Osteocyte (in vitro differentiated cells): ENCODE measurements at regions not wholly inside any gene's neighbourhood (a gene's known extent, or its start where the extent isn't known, plus 50 kb on each side); places are given as distances from the start of the nearest gene placed in this dataset.

Experiments
- DNase-seq: peaks from one replicate; pipeline ENCODE4 v3.0.0; 2021; ENCODE audit warnings: mixed read lengths; ENCODE audit not compliant: unreplicated experiment; ENCODE audit errors: extremely low spot score
- H3K27ac Mint-ChIP-seq: one replicate; pipeline ENCODE4 v1.8.0; 2021; ENCODE audit warnings: mild to moderate bottlenecking, mixed read lengths; ENCODE audit not compliant: unreplicated experiment
- H3K27me3 Mint-ChIP-seq: one replicate; pipeline ENCODE4 v1.8.0; 2021; ENCODE audit warnings: mixed read lengths; ENCODE audit not compliant: unreplicated experiment
- H3K36me3 Mint-ChIP-seq: one replicate; pipeline ENCODE4 v1.8.0; 2021; ENCODE audit warnings: mixed read lengths; ENCODE audit not compliant: unreplicated experiment
- H3K4me1 Mint-ChIP-seq: one replicate; pipeline ENCODE4 v1.8.0; 2021; ENCODE audit warnings: mixed read lengths; ENCODE audit not compliant: unreplicated experiment
- H3K4me3 Mint-ChIP-seq: one replicate; pipeline ENCODE4 v1.8.0; 2021; ENCODE audit warnings: mild to moderate bottlenecking, moderate library complexity, mixed read lengths; ENCODE audit not compliant: unreplicated experiment
- H3K9me3 Mint-ChIP-seq: one replicate; pipeline ENCODE4 v1.8.0; 2021; ENCODE audit warnings: mixed read lengths; ENCODE audit not compliant: unreplicated experiment
- TF ChIP-seq, protein P1 (sequence below): fragments of 200-600 bp; sonication (generic); IDR thresholded peaks from 2 replicates; pipeline ENCODE4 v1.5.0; 2021; ENCODE audit warnings: antibody characterized with exemption, mild to moderate bottlenecking, moderate library complexity

DNA sequence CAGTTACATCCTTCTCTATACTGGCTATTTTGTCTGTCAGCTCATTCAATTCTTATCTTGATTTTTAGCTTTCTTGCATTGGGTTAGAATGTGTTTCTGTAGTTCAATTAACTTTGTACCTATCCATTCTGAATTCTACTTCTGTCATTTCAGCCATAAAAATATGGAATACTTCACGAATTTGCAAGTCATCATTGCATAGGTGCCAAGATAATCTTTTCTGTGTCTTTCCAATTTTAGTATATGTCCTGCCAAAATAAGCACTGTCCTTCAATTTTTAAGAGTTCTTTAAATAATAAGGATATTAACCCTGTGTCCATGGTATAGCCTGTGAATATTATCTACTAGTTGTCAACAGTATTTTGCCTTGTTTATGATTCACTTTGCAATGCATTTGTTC lies 665.7 kb upstream of the MDGA2 start:
- TF ChIP-seq, protein P1, sequence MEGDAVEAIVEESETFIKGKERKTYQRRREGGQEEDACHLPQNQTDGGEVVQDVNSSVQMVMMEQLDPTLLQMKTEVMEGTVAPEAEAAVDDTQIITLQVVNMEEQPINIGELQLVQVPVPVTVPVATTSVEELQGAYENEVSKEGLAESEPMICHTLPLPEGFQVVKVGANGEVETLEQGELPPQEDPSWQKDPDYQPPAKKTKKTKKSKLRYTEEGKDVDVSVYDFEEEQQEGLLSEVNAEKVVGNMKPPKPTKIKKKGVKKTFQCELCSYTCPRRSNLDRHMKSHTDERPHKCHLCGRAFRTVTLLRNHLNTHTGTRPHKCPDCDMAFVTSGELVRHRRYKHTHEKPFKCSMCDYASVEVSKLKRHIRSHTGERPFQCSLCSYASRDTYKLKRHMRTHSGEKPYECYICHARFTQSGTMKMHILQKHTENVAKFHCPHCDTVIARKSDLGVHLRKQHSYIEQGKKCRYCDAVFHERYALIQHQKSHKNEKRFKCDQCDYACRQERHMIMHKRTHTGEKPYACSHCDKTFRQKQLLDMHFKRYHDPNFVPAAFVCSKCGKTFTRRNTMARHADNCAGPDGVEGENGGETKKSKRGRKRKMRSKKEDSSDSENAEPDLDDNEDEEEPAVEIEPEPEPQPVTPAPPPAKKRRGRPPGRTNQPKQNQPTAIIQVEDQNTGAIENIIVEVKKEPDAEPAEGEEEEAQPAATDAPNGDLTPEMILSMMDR = no peak
- Mint-ChIP-seq H3K36me3 (no peaks in the 10 kb centered on the region), H3K4me3 (no peak overlapping the region), H3K4me1 (no peaks in the 10 kb centered on the region), H3K27me3 (no peaks in the 10 kb centered on the region), H3K27ac (no peak overlapping the region), H3K9me3 (peaks cover 30% of the 10 kb centered on the region)
- DNase-seq = no peak

DNA sequence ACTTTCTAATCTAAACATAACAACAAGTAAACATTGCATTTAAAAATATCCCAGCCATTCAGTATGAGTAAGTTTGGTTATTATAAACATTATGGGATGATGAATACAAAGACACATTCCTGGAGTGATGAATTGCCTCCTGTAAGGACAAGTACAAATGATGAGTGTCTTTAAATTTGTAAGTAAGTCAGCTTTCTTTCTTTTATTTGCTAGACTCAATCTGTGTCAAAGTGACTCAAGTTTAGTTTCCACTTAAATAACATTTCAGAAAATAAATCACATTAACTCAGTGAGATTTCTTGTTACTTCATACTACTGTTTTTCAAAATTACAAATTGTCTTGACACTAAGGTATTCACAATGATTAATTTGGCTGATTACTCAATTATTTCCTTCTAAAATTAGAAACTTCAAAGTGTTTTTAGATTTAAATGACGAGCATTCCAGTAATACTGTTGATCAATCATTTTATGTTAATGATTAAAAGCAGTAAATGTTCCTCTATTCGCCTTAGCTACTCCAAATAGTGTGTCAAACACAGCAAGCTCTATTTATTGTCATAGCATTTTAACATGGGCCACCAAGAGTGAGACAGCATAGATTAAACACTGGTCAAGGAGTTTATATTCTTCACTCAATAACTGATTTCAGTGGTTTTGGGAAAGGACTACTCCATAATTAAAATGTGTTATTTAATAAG lies 658.0 kb upstream of the MDGA2 start:
- no peak overlapping the region for H3K27ac Mint-ChIP-seq
- H3K36me3 Mint-ChIP-seq = no peaks in the 10 kb centered on the region
- no peaks in the 10 kb centered on the region for H3K27me3 Mint-ChIP-seq
- no peak overlapping the region for H3K4me3 Mint-ChIP-seq
- H3K4me1 Mint-ChIP-seq = no peaks in the 10 kb centered on the region
- DNase-seq = no peak
- H3K9me3 Mint-ChIP-seq = peaks cover 28% of the 10 kb centered on the region
- TF ChIP-seq, protein P1 = no peak

DNA sequence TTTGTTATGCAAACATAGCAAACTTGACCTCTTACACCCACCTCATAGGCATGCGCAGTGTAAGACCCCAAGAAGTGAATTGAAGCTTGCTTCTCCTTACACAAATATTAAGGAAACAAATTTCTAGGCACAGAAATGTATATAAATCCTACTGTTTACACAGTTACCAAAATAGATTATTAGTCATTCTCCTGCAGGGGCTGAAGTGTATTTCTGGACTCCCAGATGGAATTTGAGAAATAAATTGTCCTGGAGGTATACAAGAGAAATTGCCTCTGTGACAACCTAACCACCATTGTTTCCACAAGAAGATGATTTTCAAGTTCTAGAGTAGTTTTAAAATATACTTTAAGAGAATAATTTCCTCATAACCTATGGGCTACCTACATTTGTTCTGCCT lies 656.0 kb upstream of the MDGA2 start:
- Mint-ChIP-seq H3K27me3 (no peaks in the 10 kb centered on the region), H3K4me3 (no peak overlapping the region), H3K4me1 (no peaks in the 10 kb centered on the region), H3K27ac (no peak overlapping the region), H3K36me3 (no peaks in the 10 kb centered on the region), H3K9me3 (peaks cover 9% of the 10 kb centered on the region)
- no peak for DNase-seq
- TF ChIP-seq, protein P1 = no peak

DNA sequence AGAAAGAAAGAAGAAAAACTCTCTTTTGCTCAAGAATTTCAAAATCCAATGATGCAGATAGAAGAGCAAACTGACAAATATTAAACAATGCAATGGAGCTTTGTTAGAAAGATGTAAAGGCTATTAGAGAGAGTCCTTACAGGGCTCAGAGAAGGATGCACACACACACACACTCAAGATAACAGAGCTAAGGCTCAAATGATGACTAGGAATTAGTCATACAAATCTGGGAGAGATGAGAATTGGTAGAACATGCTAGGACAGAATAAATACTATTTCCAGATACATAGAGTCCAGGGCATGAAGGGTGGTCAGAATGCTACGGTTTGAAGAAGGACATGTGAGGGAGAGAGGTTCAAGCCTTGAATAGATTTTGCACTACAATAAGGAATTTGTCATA lies 650.1 kb upstream of the MDGA2 start:
- no peaks in the 10 kb centered on the region for H3K27me3 Mint-ChIP-seq
- no peak for DNase-seq
- TF ChIP-seq, protein P1 = no peak
- H3K27ac Mint-ChIP-seq = no peak overlapping the region
- H3K4me1 Mint-ChIP-seq = no peaks in the 10 kb centered on the region
- no peaks in the 10 kb centered on the region for H3K36me3 Mint-ChIP-seq
- H3K9me3 Mint-ChIP-seq = peaks cover 3% of the 10 kb centered on the region
- H3K4me3 Mint-ChIP-seq = no peak overlapping the region

DNA sequence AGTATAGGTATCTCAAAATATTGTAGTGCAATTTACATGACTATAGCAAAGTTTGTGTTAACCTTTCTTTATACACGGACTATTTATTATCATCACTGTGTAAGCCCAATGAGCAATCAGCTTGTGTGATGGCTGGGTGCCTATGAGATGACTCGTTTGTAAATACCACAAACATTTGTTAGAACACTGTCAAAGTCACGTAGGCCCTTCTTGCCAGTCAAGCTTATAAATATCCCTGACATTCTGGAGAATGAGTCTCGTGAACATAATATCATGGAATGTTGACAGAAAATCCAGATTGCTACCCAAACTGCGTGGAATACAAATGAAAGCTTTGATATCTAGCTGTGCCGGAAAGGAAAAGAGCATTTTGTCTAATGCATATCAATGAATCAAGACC lies 648.3 kb upstream of the MDGA2 start:
- H3K27me3 Mint-ChIP-seq = no peaks in the 10 kb centered on the region
- no peaks in the 10 kb centered on the region for H3K36me3 Mint-ChIP-seq
- H3K9me3 Mint-ChIP-seq = peaks cover 3% of the 10 kb centered on the region
- H3K27ac Mint-ChIP-seq = no peak overlapping the region
- no peak overlapping the region for H3K4me3 Mint-ChIP-seq
- no peaks in the 10 kb centered on the region for H3K4me1 Mint-ChIP-seq
- no peak for DNase-seq
- TF ChIP-seq, protein P1 = no peak
